CD4-positive, alpha-beta T cell treated with Interleukin-17A for 4 hours (primary cell): ENCODE measurements at regions not wholly inside any gene's neighbourhood (a gene's known extent, or its start where the extent isn't known, plus 50 kb on each side); places are given as distances from the start of the nearest gene placed in this dataset.

Experiments
- DNase-seq: peaks from one replicate; pipeline ENCODE4 v3.0.0-alpha.2; 2020; ENCODE audit warnings: mixed read lengths

DNA sequence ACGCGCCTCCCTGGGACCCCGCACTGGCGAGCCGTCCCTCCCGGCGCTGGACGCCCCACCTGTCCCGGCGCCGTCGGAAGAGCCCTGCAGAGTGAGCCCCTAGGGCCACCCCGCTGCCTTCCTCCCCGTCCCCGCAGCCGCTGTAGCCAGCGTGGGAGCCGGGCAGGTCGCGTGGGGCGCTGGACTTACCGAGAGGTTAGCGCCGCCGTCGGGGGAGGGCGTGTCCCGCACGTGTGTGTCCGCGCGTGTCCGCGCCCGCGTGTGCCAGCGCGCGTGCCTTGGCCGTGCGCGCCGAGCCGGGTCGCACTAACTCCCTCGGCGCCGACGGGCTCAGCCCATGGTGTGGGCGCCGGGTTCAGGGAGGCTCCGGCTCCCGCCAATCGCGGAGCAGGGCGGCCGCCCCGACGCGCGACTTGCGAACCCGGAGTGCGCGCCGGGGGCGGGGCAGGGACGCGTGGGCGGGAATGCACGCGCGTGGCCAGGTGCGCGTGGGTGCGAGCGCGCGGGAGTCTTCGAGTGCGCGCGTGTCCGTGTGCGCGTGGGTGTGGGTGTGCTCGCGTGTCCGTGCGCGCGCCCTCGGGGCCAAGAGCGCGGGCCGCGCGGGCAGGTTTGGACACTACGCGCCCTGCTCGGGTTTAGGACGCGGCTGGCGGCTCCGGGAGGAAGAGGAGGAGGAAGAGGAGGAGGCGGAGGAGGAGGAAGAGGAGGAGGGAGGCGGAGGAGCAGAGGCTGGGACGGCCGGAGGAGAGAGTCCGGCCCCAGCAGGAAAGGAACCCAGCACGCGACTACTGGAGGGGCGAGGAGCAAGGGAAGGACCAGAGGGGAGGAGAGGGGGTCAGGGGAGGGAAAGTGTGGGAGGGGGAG is 145.2 kb upstream of the ETS2 start:
- no peak for DNase-seq

DNA sequence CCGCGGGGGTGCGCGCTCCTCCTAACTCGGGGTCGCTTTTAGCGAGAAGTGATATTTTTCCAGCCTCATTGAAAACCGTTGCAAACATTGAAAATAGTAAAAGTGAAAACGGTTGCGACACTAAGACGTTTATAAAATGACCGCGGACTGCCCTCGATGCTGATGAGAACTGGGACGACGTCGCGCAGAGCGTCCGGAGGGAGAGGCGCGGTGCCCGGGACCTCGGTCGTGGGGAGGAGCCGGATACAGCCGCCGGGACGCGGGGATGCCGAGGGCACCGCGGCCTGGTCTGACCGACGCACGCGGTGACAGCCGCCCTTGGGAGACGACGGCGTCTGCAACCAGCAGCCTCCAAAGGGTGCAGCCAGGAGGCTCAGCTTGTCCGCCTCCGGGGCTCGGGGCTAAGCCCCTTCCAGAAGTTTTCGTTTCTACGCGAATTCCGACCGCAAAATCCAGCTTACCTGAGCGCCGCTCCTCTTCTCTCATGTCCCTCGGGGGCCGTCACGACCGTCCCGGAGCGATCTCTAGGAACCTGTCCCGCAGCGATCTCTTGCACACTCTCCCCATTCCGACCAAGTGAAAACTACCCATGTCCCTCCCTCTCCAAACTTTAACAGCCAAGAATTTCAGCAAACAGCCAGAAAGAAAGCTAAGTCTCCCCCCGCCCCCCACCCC is 144.4 kb upstream of the ETS2 start:
- DNase-seq: no peak

DNA sequence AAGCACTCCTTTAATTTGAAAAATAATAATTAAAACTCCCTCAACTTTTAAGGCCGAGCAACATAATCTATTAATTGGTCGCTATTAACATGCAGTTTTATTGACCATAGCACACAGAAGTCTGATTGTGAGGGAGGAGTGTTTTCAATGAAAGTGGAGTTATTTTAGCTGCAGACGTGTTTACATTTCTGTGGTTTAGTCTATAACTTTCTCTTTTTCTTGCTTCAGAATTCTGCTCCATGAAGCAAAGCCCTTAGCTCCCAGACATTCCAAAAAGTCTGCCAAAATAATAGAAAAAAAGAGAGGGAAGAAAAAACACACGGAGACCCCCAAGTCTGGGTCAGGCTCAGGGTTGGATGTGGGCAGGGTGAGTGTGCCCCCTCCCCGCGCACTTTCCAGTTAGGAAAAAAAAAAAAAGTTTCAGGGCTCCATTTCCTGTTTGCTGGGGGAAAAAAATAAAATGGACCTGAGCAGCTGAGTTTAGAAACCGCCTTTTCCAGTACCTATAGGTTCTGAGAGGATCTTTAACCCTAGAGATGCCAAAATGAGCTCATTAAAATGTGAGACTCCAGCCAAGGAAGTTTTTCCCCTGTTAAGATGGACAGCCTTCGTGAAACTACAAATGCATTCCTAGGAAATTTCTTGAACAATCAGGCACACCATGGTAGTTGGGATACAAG is 143.7 kb upstream of the ETS2 start:
- no peak for DNase-seq

DNA sequence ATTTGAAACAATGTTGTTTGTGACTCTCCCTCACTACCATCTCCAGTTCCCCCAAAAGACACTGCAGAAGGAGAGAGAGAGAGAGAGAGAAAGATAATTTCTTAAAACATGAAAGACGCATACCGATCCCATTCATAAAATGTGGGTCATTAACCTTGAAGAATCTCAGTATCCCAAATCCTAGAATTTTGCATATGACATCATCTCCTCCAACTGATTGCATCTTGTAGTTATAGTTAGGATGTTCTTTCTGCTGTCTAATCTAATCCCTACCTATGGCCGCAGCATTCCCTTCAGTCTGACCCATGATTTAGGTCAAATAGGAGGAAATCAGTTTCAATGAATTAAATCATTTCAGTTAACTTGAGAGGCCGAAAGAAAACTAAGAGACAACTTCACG is 142.4 kb upstream of the ETS2 start:
- no peak for DNase-seq

DNA sequence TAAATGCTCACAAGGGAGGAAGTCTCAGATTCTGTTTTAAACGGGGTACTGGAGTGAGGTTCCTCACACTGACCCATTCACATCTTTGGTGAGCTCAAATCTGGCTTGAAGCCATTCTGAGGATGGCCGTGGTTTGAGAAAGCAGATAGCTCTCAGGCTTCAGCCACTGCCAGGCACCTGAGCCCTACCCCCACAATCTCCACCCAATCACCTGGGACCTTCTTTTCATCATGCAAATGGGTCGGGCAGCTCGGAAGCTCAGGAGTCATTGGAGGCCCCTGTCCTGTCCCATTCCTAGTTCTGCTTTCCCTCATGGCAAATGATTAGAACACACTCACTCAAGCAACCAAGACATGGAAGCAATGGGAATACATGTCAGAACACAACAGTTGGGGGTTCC is 141.4 kb upstream of the ETS2 start:
- no peak for DNase-seq

DNA sequence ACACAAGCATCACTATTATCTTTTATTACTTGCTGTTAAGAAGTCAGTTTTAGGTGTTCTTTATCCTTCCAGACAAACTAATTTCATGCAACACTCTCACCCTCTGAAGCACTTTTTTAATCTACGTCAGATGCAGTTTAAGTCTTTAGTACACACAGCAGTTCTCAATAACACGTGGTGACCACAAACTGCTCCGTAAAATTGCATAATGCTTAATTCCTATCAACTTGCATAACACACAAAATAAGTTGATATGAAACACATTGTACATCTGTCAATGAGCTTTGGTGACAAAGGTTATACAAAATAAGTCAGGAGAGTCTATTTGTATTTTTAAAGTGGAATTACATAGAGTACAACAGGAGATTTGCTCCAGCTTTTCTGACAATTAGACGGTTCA is 140.9 kb upstream of the ETS2 start:
- DNase-seq: no peak

DNA sequence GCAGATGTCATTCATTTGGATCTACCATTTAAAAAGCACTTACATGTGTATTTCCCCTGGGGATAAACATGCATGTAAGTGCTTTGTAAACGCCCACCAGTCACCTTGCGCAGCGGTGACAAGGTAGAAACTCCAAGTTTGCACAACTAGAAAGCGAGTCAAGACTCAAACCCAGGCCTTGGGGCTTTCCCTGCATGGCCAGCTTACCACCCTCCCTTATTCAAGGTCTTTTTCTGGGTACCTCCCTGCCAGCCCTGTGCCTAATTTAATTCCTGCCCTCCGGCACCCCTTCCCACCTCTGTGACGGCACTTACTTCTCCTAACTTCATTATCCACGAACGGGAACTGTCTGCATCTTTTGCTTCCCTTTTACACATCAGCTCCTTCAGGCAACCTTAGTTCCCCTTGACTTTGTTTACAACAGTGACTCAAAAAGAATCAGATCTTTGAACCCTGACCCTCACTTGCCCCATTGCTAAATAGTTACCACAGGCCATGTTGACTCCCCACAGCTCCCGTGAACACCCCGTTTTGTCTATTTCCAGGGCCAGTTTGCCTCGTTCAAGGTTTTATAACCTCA is 138.3 kb upstream of the ETS2 start:
- DNase-seq: no peak

DNA sequence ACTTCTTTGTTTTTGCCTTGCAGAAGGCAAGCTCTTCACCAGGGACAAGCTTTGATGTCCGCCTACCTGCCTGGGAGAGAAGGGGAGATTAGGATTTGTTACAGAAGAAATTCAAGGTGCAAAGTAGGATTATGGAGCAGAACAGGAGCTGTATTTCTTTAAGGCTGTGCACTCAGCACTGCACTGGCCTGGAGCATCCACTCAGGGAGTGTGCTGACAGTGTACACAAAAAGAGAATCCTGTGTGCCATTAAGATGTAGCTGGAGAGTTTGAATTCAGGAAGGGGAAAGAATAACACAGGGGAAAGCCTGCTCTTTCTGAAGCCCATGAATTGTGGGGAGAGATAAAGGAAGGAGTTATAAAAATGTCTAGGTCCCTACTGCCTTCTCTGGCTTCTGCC is 137.7 kb upstream of the ETS2 start:
- no peak for DNase-seq

DNA sequence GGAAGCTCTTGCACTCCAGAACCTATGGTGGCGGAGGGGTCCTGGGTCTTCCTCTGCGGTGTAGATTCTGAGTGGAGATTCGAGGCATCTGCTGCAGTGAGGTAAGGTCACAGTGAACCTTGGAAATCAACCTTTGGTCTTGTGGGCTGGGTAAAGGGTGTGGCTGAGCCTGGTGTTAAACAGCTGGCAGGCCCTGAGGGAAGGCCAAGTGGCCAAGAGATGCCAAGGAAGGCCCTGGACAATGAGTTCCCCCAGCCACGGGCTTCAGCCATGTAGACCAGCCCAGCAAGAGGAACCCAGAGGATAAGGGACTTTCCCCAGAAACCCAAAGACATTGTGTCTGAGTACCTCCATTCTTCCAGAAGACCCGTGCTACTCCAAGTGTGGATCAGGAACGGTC is 137.2 kb upstream of the ETS2 start:
- no peak for DNase-seq

DNA sequence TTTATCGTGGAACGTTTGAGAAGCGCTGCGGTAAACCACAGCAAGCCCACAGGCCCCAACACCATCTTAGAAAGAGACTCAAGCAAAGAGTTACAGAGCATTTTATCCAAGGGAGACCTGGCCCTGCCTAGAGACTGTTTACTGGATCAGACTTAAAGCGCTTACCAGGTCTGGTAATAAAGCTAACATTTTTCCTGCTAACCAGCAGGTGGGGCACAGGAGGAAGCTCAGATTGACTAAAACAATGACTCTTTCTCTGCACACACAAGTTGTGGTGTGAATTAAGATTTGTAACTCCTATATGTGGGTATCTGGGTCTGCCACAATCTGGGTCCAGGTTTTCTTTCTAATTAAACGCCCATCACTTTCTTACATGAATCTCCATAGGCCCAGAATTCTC is 136.5 kb upstream of the ETS2 start:
- DNase-seq: no peak

DNA sequence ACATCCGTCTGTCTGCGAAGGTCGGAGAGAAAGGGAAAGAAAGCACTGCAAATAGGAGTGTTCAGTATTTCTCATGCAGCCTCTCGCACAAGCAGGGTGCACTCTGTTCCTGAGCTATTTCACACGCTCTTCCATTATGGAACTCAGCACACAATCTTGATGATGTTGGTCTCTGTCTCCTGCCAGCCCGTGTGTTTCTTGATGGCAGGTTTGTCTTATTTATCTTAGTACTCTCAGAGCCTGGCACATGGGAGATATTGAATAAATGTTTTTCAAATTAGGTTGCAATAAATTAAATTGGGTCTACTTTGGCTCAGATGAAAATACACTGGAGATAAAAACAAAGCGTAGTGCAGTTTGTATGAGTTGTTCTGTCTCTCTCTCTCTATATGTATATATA is 134.9 kb upstream of the ETS2 start:
- no peak for DNase-seq

DNA sequence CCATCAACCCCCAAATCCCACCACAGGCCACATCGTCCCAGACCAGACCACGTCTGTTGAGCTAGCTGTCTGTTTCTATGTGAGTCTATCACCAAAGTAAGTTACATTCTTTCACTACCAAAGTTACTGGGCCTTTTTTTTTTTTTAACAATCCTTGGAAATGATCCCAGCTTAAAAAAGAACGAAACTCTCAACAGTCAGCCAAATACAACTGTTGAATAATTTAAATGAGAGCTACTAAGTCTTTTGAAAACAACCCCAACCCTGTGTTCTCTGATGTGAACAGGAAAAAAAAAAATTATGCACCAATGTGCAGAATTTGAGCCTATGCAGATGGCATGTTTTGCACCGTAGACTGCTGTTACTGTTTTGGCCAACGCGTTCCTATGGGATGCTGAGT is 134.0 kb upstream of the ETS2 start:
- DNase-seq: no peak

DNA sequence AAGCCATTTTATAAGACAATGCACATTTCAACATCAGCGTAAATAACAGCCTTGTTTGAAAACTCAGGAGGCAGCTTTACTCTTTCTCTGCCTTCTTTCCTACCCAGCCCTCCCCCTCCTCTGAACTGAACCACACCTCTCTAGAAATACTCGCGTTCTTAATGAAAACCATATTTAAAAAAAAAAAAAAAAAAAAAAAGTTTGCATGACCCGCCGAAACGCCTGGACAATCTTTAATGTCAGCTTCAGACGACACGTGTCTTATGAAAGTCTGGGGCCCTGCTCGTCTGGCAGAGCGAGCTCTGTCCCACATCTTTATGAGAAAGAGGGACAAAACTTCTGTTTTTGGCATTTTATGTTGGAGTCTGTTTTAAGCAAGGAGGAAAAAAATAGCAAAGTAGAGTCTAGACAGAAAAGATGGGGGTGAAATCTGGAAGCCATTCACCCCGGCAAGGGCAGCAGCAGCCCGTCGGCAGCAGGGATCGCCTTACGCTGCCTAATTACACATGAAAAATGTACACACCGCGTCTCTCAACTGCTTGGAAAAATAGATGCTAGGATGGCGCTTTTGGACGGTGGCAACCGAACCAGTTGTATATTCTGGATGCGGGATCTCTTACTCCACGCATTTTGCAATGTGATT is 130.4 kb upstream of the ETS2 start:
- no peak for DNase-seq

DNA sequence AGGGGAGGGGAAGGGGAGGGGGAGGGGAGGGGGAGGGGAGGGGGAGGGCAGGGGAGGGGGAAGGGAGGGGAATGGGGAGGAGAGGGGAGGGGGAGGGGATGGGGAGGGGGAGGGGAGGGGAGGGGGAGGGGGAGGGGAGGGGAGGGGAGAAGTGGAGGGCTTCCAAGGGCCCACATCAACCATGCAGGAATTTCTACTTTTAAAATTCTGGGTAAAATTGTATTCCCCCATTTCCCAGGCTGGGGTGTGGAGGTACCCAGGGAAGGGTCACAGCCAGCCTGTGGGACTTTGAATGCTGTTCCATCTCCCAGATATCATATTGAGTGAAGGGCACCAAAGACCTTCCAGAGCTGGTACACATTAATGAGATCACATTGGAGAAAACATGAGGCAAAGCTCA is 126.9 kb upstream of the ETS2 start:
- DNase-seq: no peak

DNA sequence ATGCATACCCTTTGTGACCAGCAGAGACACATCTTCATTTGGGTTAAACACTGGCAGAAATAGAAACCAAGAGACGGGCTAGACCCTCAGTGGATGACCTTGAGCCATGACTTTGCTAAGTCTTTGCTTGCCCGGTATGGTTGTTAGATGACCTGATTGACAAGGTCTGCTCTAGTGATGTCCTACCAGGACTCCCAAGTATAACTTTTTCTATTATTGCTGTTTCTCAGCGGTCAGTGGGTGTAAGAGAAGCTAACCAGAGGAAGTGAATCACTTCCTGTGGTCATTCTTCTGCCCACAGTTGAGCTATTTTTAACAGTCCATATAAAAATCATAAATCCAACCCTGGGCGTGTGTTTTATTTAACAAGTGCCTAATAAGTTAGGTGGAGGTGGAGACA is 126.2 kb upstream of the ETS2 start:
- DNase-seq: no peak

DNA sequence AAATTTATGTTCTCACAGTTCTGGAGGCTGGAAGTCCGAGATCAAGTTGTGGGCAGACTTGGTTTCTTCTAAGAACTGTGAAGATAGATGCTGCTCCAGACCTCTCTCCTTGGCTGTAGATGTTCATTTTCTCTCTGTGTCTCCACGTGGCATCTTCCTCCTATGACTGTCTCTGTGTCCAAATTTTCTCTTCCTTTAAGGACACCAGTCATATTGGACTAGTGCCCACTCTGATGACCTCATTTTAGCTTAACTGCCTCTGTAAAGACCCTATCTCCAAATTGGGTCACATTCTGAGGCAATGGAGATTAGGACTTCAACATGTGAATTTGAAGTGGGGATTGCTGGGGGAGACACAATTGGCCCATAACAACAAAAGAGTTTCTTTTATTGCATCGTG is 125.3 kb upstream of the ETS2 start:
- no peak for DNase-seq

DNA sequence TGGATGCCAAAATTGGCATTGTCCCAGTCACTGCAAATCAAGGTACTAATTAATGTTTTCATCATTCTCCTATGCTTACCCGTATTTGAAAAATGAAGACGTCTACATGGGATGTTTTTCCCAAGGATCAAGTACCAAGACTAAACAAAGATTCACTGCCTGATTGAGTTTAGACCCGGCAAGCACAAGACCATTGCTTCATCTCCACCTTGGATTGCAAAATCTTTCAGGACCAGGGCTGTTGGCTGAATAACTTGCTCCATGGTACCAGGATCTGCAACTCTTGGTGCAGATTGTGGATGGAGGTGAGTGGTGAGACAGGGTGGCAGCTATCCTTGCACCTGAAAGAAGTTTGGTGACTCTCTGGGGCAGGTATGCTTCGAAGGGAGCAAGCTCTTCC is 122.5 kb upstream of the ETS2 start:
- no peak for DNase-seq

DNA sequence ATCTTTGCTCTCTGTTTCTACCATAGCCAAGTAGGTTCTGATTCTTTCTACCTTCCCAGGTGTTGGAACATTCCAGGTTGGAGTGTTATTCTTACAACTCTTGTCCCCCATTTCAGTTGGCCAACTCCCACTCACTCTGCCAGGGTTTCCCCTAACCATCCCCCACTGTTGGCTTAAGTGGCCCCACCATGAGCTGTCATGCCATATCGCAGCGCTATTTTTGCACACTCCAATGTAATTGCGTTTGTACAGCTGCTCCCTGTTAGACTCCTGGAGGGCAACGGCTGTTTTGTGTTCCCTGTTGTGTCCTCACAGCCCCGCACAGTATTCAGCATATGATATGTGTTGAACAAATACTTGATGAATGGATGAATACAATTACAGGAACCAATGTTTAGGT is 117.7 kb upstream of the ETS2 start:
- DNase-seq: no peak

DNA sequence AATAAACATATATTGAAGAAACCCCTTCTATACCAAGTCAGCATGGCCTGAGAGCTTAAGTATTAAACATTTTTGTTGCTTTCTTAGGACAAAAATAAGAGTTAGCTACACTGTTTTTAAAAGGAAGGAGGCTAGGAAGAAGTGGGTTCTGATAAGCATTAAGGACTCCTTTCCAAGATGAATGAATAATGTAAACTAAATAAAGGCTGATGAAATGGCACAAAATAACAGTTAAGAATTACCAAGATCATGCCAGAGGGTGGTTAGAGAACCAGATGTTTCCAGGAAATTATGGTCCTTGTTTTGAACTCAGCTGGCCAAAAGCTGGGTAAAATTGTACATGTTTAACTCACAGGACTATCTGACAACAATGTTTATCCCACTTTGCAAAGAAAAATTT is 114.1 kb upstream of the ETS2 start:
- DNase-seq: no peak

DNA sequence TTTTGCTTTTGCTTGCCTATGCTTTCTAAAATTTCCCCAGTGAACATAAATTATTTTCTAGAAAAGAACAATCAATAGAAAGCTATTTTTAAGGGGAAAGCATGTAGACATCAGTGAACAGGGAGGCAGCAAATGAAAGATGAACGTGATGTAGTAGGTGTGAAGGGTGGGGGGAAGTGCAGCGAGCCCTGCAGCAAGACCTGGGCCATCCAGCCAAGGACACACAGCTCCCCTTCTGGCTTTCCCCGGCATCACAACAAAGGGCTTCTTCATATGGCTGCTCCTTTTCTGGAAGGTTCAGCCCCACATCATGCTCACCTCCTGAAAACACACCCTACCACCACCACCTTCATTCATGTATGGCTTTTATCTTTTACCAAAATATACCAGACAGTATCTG is 109.2 kb upstream of the ETS2 start:
- no peak for DNase-seq

DNA sequence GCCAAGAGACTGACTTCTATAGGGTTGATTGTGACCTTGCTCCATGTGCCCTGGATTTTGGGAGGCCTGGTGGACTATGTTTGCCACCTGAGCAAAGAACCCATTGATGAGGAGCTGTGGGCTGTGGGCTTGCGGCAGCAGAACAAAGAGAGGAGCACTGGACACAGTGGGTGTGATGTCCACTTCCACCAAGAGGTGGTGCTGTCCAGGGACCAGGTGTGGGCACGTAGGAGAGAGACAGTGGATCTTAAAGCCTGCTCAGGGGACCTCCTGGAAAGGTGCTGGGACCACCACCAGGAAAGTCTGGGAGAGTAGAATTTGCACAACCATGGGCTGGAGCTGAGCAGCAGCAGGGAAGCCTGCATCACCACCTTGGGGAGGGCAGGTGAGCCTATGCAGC is 106.7 kb upstream of the ETS2 start:
- no peak for DNase-seq

DNA sequence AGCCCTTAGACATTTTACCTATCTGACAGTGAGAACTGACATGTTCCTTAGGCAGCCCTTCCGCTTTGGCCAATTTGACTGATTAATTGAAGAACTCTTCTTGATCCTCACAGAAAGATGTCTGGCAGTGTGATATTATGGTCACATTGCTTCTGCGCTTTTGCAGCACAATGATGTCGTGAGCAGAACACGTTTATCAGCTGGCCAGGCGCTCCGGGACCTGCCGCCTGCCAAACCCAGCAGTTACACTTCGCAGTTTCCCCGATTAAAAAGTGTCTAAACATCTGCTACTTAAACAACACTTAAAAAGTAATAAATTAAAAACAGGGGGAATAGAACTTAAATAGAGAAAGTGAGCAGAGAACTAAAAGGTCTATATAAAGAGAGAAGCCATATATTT is 103.5 kb upstream of the ETS2 start:
- DNase-seq: no peak

DNA sequence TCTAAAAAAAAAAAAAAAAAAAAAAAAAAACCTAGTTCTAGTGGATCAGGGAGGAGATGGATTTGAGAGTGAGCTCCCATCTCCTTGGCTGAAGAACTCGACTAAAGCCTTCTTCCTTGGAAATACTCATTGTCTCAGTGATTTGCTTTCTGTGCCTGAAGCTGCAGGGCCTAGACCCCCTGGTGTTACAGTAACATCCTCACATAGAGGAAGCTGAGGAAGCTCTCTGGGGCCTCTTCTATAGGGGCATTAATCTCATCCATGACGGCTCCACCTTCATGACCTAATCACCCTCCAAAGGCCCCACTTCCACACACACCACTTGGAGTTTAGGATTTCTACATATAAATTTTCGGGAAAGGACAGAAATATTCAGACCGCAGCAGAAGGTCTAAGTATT is 95.9 kb upstream of the ETS2 start:
- DNase-seq: no peak
